NCI-H748 treated with DMSO at 0.1 percent for 48 hours (cell line): ENCODE measurements at regions not wholly inside any gene's neighbourhood (a gene's known extent, or its start where the extent isn't known, plus 50 kb on each side); places are given as distances from the start of the nearest gene placed in this dataset.

Experiments used
- DNase-seq: peaks from one replicate; lab custom pipeline; 2025; lab: John Stamatoyannopoulos, UW

- no peak for DNase-seq
Measured at GRCh38 chr6:137434640-137435039, 59.6 kb downstream of the OLIG3 start.

GRCh38 chr6:137432054-137432611 lies 62.1 kb downstream of the OLIG3 start:
- DNase-seq = no peak

GRCh38 chr6:137430954-137431353 lies 63.2 kb downstream of the OLIG3 start:
- DNase-seq = no peak

- DNase-seq = no peak
Measured at GRCh38 chr6:137427656-137428290, 66.4 kb downstream of the OLIG3 start.

GRCh38 chr6:137426007-137426689 lies 68.0 kb downstream of the OLIG3 start:
- DNase-seq = no peak

GRCh38 chr6:137424251-137424650 lies 69.9 kb downstream of the OLIG3 start:
- no peak for DNase-seq

- no peak for DNase-seq
Measured at GRCh38 chr6:137423451-137424168, 70.6 kb downstream of the OLIG3 start.

GRCh38 chr6:137417396-137417795 lies 76.8 kb downstream of the OLIG3 start:
- DNase-seq = no peak

- no peak for DNase-seq
Measured at GRCh38 chr6:137416376-137417109, 77.7 kb downstream of the OLIG3 start.

GRCh38 chr6:137415834-137416190 lies 78.4 kb downstream of the OLIG3 start:
- DNase-seq = no peak

GRCh38 chr6:137415127-137415833 lies 78.9 kb downstream of the OLIG3 start:
- DNase-seq = no peak

- DNase-seq = no peak
Measured at GRCh38 chr6:137414599-137414998, 79.6 kb downstream of the OLIG3 start.

GRCh38 chr6:137413482-137413881 lies 80.7 kb downstream of the OLIG3 start:
- DNase-seq = no peak

- no peak for DNase-seq
Measured at GRCh38 chr6:137412562-137412961, 81.6 kb downstream of the OLIG3 start.

- no peak for DNase-seq
Measured at GRCh38 chr6:137409266-137409777, 84.9 kb downstream of the OLIG3 start.

GRCh38 chr6:137407816-137408215 lies 86.4 kb downstream of the OLIG3 start:
- no peak for DNase-seq

GRCh38 chr6:137405806-137406205 lies 88.4 kb downstream of the OLIG3 start:
- no peak for DNase-seq

- DNase-seq = peak; percentile 60
Measured at GRCh38 chr6:137403855-137404254, 90.3 kb downstream of the OLIG3 start.

- no peak for DNase-seq
Measured at GRCh38 chr6:137403443-137403842, 90.8 kb downstream of the OLIG3 start.

GRCh38 chr6:137402143-137402680 lies 92.0 kb downstream of the OLIG3 start:
- DNase-seq = peak; percentile 83

- no peak for DNase-seq
Measured at GRCh38 chr6:137401088-137401487, 93.1 kb downstream of the OLIG3 start.
